ENCODE measurements at regions not wholly inside any gene's neighbourhood (a gene's known extent, or its start where the extent isn't known, plus 50 kb on each side); places are given as distances from the start of the nearest gene placed in this dataset.
"Not testable (repeated sequence)": the region's sequence is repeated elsewhere in the genome, so short reads cannot be mapped to it uniquely, and the experiment has no call there.

- Histone ChIP-seq H3K27me3 (ENCODE audit: control insufficient read depth, insufficient read depth, low read length, poor library complexity, severe bottlenecking) (no peaks in the 10 kb centered on the region), H3K4me1 (ENCODE audit: control insufficient read depth, insufficient read depth, low read length) (no peaks in the 10 kb centered on the region), H3K9me3 (ENCODE audit: control insufficient read depth, low read length) (no peaks in the 10 kb centered on the region), H3K36me3 (ENCODE audit: control insufficient read depth, insufficient read depth, low read length) (no peaks in the 10 kb centered on the region), H3K4me3 (ENCODE audit: insufficient read depth, low read depth, low read length) (no peak overlapping the region), H3K27ac (ENCODE audit: insufficient read depth, low read depth, low read length, poor library complexity, severe bottlenecking) (no peak overlapping the region)
- WGBS, 2 experiments, result 100% methylated on average over 1 of the region's 1 CpG; no CpG with 5 or more reads in 1 of the 2 experiments
These were observed 226.0 kb downstream of the AEBP2 start for GRCh38 chr12:19665121-19665900.

GRCh38 chr12:19666070-19666469 is 226.8 kb downstream of the AEBP2 start:
- Histone ChIP-seq H3K9me3 (ENCODE audit: control insufficient read depth, low read length) (no peaks in the 10 kb centered on the region), H3K27me3 (ENCODE audit: control insufficient read depth, insufficient read depth, low read length, poor library complexity, severe bottlenecking) (no peaks in the 10 kb centered on the region), H3K4me3 (ENCODE audit: insufficient read depth, low read depth, low read length) (no peak overlapping the region), H3K4me1 (ENCODE audit: control insufficient read depth, insufficient read depth, low read length) (no peaks in the 10 kb centered on the region), H3K27ac (ENCODE audit: insufficient read depth, low read depth, low read length, poor library complexity, severe bottlenecking) (no peak overlapping the region), H3K36me3 (ENCODE audit: control insufficient read depth, insufficient read depth, low read length) (no peaks in the 10 kb centered on the region)

GRCh38 chr12:19669793-19670192 is 230.5 kb downstream of the AEBP2 start:
- H3K4me3 ChIP-seq (ENCODE audit: insufficient read depth, low read depth, low read length), result no peak overlapping the region
- H3K9me3 ChIP-seq (ENCODE audit: control insufficient read depth, low read length), result no peaks in the 10 kb centered on the region
- no peaks in the 10 kb centered on the region for H3K4me1 ChIP-seq (ENCODE audit: control insufficient read depth, insufficient read depth, low read length)
- no peak overlapping the region for H3K27ac ChIP-seq (ENCODE audit: insufficient read depth, low read depth, low read length, poor library complexity, severe bottlenecking)
- H3K36me3 ChIP-seq (ENCODE audit: control insufficient read depth, insufficient read depth, low read length), result no peaks in the 10 kb centered on the region
- 87 to 88% methylated on average over 1 of the region's 1 CpG for WGBS, 2 experiments
- H3K27me3 ChIP-seq (ENCODE audit: control insufficient read depth, insufficient read depth, low read length, poor library complexity, severe bottlenecking), result no peaks in the 10 kb centered on the region

- Histone ChIP-seq H3K4me3 (ENCODE audit: insufficient read depth, low read depth, low read length) (no peak overlapping the region), H3K27me3 (ENCODE audit: control insufficient read depth, insufficient read depth, low read length, poor library complexity, severe bottlenecking) (no peaks in the 10 kb centered on the region), H3K9me3 (ENCODE audit: control insufficient read depth, low read length) (no peaks in the 10 kb centered on the region), H3K36me3 (ENCODE audit: control insufficient read depth, insufficient read depth, low read length) (no peaks in the 10 kb centered on the region), H3K27ac (ENCODE audit: insufficient read depth, low read depth, low read length, poor library complexity, severe bottlenecking) (no peak overlapping the region), H3K4me1 (ENCODE audit: control insufficient read depth, insufficient read depth, low read length) (no peaks in the 10 kb centered on the region)
These were observed 232.4 kb downstream of the AEBP2 start for GRCh38 chr12:19671695-19672094.

- H3K4me3 ChIP-seq (ENCODE audit: insufficient read depth, low read depth, low read length), result no peak overlapping the region
- H3K27me3 ChIP-seq (ENCODE audit: control insufficient read depth, insufficient read depth, low read length, poor library complexity, severe bottlenecking), result no peaks in the 10 kb centered on the region
- 95 to 97% methylated on average over 2 of the region's 3 CpGs for WGBS, 2 experiments
- no peaks in the 10 kb centered on the region for H3K4me1 ChIP-seq (ENCODE audit: control insufficient read depth, insufficient read depth, low read length)
- H3K27ac ChIP-seq (ENCODE audit: insufficient read depth, low read depth, low read length, poor library complexity, severe bottlenecking), result no peak overlapping the region
- H3K36me3 ChIP-seq (ENCODE audit: control insufficient read depth, insufficient read depth, low read length), result no peaks in the 10 kb centered on the region
- H3K9me3 ChIP-seq (ENCODE audit: control insufficient read depth, low read length), result no peaks in the 10 kb centered on the region
These were observed 235.1 kb downstream of the AEBP2 start for GRCh38 chr12:19674437-19674836.

GRCh38 chr12:19675361-19675760 is 236.1 kb downstream of the AEBP2 start:
- Histone ChIP-seq H3K36me3 (ENCODE audit: control insufficient read depth, insufficient read depth, low read length) (no peaks in the 10 kb centered on the region), H3K4me3 (ENCODE audit: insufficient read depth, low read depth, low read length) (no peak overlapping the region), H3K27ac (ENCODE audit: insufficient read depth, low read depth, low read length, poor library complexity, severe bottlenecking) (no peak overlapping the region), H3K4me1 (ENCODE audit: control insufficient read depth, insufficient read depth, low read length) (no peaks in the 10 kb centered on the region), H3K27me3 (ENCODE audit: control insufficient read depth, insufficient read depth, low read length, poor library complexity, severe bottlenecking) (no peaks in the 10 kb centered on the region), H3K9me3 (ENCODE audit: control insufficient read depth, low read length) (no peaks in the 10 kb centered on the region)
- WGBS, 2 experiments, result 100% methylated on average over 1 to 2 of the region's 2 CpGs

- H3K27ac ChIP-seq (ENCODE audit: insufficient read depth, low read depth, low read length, poor library complexity, severe bottlenecking); H3K4me3 ChIP-seq (ENCODE audit: insufficient read depth, low read depth, low read length); H3K9me3 ChIP-seq (ENCODE audit: control insufficient read depth, low read length); H3K4me1 ChIP-seq (ENCODE audit: control insufficient read depth, insufficient read depth, low read length); H3K27me3 ChIP-seq (ENCODE audit: control insufficient read depth, insufficient read depth, low read length, poor library complexity, severe bottlenecking); H3K36me3 ChIP-seq (ENCODE audit: control insufficient read depth, insufficient read depth, low read length): not testable (repeated sequence)
- 87 to 100% methylated on average over 1 to 2 of the region's 3 CpGs for WGBS, 2 experiments
These were observed 239.2 kb downstream of the AEBP2 start for GRCh38 chr12:19678501-19678900.

- 91% methylated on average over 3 of the region's 3 CpGs for WGBS, 2 experiments
- Histone ChIP-seq H3K27ac (ENCODE audit: insufficient read depth, low read depth, low read length, poor library complexity, severe bottlenecking) (no peak overlapping the region), H3K9me3 (ENCODE audit: control insufficient read depth, low read length) (no peaks in the 10 kb centered on the region), H3K4me3 (ENCODE audit: insufficient read depth, low read depth, low read length) (no peak overlapping the region), H3K4me1 (ENCODE audit: control insufficient read depth, insufficient read depth, low read length) (no peaks in the 10 kb centered on the region), H3K27me3 (ENCODE audit: control insufficient read depth, insufficient read depth, low read length, poor library complexity, severe bottlenecking) (no peaks in the 10 kb centered on the region), H3K36me3 (ENCODE audit: control insufficient read depth, insufficient read depth, low read length) (no peaks in the 10 kb centered on the region)
These were observed 241.7 kb downstream of the AEBP2 start for GRCh38 chr12:19681007-19681406.

GRCh38 chr12:19683178-19683927 is 244.1 kb downstream of the AEBP2 start:
- H3K9me3 ChIP-seq (ENCODE audit: control insufficient read depth, low read length), result no peaks in the 10 kb centered on the region
- 92 to 93% methylated on average over 7 of the region's 7 CpGs for WGBS, 2 experiments
- H3K27ac ChIP-seq (ENCODE audit: insufficient read depth, low read depth, low read length, poor library complexity, severe bottlenecking), result no peak overlapping the region

GRCh38 chr12:19687371-19687770 is 248.1 kb downstream of the AEBP2 start:
- H3K27ac ChIP-seq (ENCODE audit: insufficient read depth, low read depth, low read length, poor library complexity, severe bottlenecking), result no peak overlapping the region
- H3K9me3 ChIP-seq (ENCODE audit: control insufficient read depth, low read length), result no peaks in the 10 kb centered on the region
- no peaks in the 10 kb centered on the region for H3K36me3 ChIP-seq (ENCODE audit: control insufficient read depth, insufficient read depth, low read length)
- H3K4me3 ChIP-seq (ENCODE audit: insufficient read depth, low read depth, low read length), result no peak overlapping the region
- no peaks in the 10 kb centered on the region for H3K27me3 ChIP-seq (ENCODE audit: control insufficient read depth, insufficient read depth, low read length, poor library complexity, severe bottlenecking)
- 78 to 100% methylated on average over 1 of the region's 1 CpG for WGBS, 2 experiments
- no peaks in the 10 kb centered on the region for H3K4me1 ChIP-seq (ENCODE audit: control insufficient read depth, insufficient read depth, low read length)

More at GRCh38 chr12:19683178-19683927, 244.1 kb downstream of the AEBP2 start:
- Histone ChIP-seq H3K4me1 (ENCODE audit: control insufficient read depth, insufficient read depth, low read length) (no peaks in the 10 kb centered on the region), H3K36me3 (ENCODE audit: control insufficient read depth, insufficient read depth, low read length) (no peaks in the 10 kb centered on the region), H3K27me3 (ENCODE audit: control insufficient read depth, insufficient read depth, low read length, poor library complexity, severe bottlenecking) (no peaks in the 10 kb centered on the region), H3K4me3 (ENCODE audit: insufficient read depth, low read depth, low read length) (no peak overlapping the region)
